Chondrocyte (in vitro differentiated cells): ENCODE measurements at regions not wholly inside any gene's neighbourhood (a gene's known extent, or its start where the extent isn't known, plus 50 kb on each side); places are given as distances from the start of the nearest gene placed in this dataset.

Experiments used
- DNase-seq: peaks from one replicate; pipeline ENCODE4 v3.0.0; 2021; ENCODE audit warnings: mixed read lengths, low spot score
- H3K27ac Mint-ChIP-seq: one replicate; pipeline ENCODE4 v1.8.0; 2021; ENCODE audit warnings: mild to moderate bottlenecking, moderate library complexity, mixed read lengths; ENCODE audit not compliant: unreplicated experiment
- H3K27me3 Mint-ChIP-seq: 2 replicates; pipeline ENCODE4 v1.8.0; 2021; ENCODE audit warnings: low read depth, mixed read lengths
- H3K36me3 Mint-ChIP-seq: 2 replicates; pipeline ENCODE4 v1.8.0; 2021; ENCODE audit warnings: low read depth, mixed read lengths
- H3K4me1 Mint-ChIP-seq: 2 replicates; pipeline ENCODE4 v1.8.0; 2021; ENCODE audit warnings: low read depth, mild to moderate bottlenecking, mixed read lengths
- H3K4me3 Mint-ChIP-seq: one replicate; pipeline ENCODE4 v1.8.0; 2021; ENCODE audit warnings: mild to moderate bottlenecking, moderate library complexity, mixed read lengths; ENCODE audit not compliant: unreplicated experiment
- H3K9me3 Mint-ChIP-seq: 2 replicates; pipeline ENCODE4 v1.8.0; 2021; ENCODE audit warnings: low read depth, mixed read lengths
- CTCF ChIP-seq: fragments of 200-600 bp; sonication (generic); IDR thresholded peaks from 2 replicates; pipeline ENCODE4 v1.5.0; 2021; ENCODE audit warnings: antibody characterized with exemption, mild to moderate bottlenecking, moderate library complexity

- H3K9me3 Mint-ChIP-seq: peaks cover 89% of the 10 kb centered on the region
- TF ChIP-seq CTCF: no peak
These were observed 1683.8 kb downstream of the UQCRFS1 start for GRCh38 chr19:27529158-27529557.

GRCh38 chr19:27522223-27522622, 1690.7 kb downstream of the UQCRFS1 start:
- Mint-ChIP-seq H3K4me1 (no peaks in the 10 kb centered on the region), H3K9me3 (peaks cover 78% of the 10 kb centered on the region), H3K4me3 (no peak overlapping the region), H3K36me3 (no peaks in the 10 kb centered on the region), H3K27ac (no peak overlapping the region), H3K27me3 (no peaks in the 10 kb centered on the region)
- no peak for DNase-seq
- TF ChIP-seq CTCF: no peak

More at GRCh38 chr19:27529158-27529557, 1683.8 kb downstream of the UQCRFS1 start:
- Mint-ChIP-seq H3K27ac (no peak overlapping the region), H3K27me3 (no peaks in the 10 kb centered on the region), H3K36me3 (peaks cover 18% of the 10 kb centered on the region), H3K4me3 (no peak overlapping the region), H3K4me1 (no peaks in the 10 kb centered on the region)
- no peak for DNase-seq
